ENCODE measurements at regions not wholly inside any gene's neighbourhood (a gene's known extent, or its start where the extent isn't known, plus 50 kb on each side); places are given as distances from the start of the nearest gene placed in this dataset.
"Not testable (repeated sequence)": the region's sequence is repeated elsewhere in the genome, so short reads cannot be mapped to it uniquely, and the experiment has no call there.

- no peak overlapping the region for H3K27ac ChIP-seq
- H3K36me3 ChIP-seq, result no peaks in the 10 kb centered on the region
- no peaks in the 10 kb centered on the region for H3K4me1 ChIP-seq
- H3K4me3 ChIP-seq, result no peak overlapping the region
- H3K27me3 ChIP-seq, result no peaks in the 10 kb centered on the region
- intact Hi-C loops (cut with DNase I), result no loop called here
- ATAC-seq (no peak), DNase-seq (no peak)
- TF ChIP-seq CTCF (IDR thresholded peaks at IDR 0.05), result no peak
- no peaks in the 10 kb centered on the region for H3K9me3 ChIP-seq
Observed at GRCh38 chr10:60594476-60595051, 183.7 kb upstream of the CDK1 start.

GRCh38 chr10:60591119-60591518 lies 187.2 kb upstream of the CDK1 start:
- ATAC-seq (no peak), DNase-seq (no peak)
- Histone ChIP-seq H3K27ac (no peak overlapping the region), H3K4me3 (no peak overlapping the region), H3K4me1 (no peaks in the 10 kb centered on the region), H3K27me3 (no peaks in the 10 kb centered on the region), H3K9me3 (no peaks in the 10 kb centered on the region), H3K36me3 (no peaks in the 10 kb centered on the region)
- intact Hi-C loops (cut with DNase I), result no loop called here
- TF ChIP-seq CTCF (IDR thresholded peaks at IDR 0.05), result no peak

GRCh38 chr10:60589376-60589775 lies 188.9 kb upstream of the CDK1 start:
- Histone ChIP-seq H3K9me3 (no peaks in the 10 kb centered on the region), H3K4me3 (no peak overlapping the region), H3K4me1 (no peaks in the 10 kb centered on the region), H3K27ac (no peak overlapping the region), H3K27me3 (no peaks in the 10 kb centered on the region), H3K36me3 (no peaks in the 10 kb centered on the region)
- DNase-seq (no peak), ATAC-seq (no peak)
- TF ChIP-seq CTCF (IDR thresholded peaks at IDR 0.05), result no peak
- intact Hi-C loops (cut with DNase I), result no loop called here

- H3K27ac ChIP-seq; H3K27me3 ChIP-seq; H3K9me3 ChIP-seq; DNase-seq; H3K4me1 ChIP-seq; H3K36me3 ChIP-seq; H3K4me3 ChIP-seq; intact Hi-C loops (cut with DNase I); ATAC-seq: not testable (repeated sequence)
Observed at GRCh38 chr10:60581782-60582181, 192.1 kb upstream of the ANK3 start.

- H3K4me1 ChIP-seq, result peaks cover 9% of the 10 kb centered on the region
- intact Hi-C loops (cut with DNase I), result no loop called here
- no peaks in the 10 kb centered on the region for H3K9me3 ChIP-seq
- no peak for TF ChIP-seq CTCF (IDR thresholded peaks at IDR 0.05)
- DNase-seq (no peak), ATAC-seq (no peak)
- no peaks in the 10 kb centered on the region for H3K27me3 ChIP-seq
- no peak overlapping the region for H3K4me3 ChIP-seq
- H3K27ac ChIP-seq, result no peak overlapping the region
- no peaks in the 10 kb centered on the region for H3K36me3 ChIP-seq
Observed at GRCh38 chr10:60578217-60578616, 188.5 kb upstream of the ANK3 start.

- Histone ChIP-seq H3K4me1 (peaks cover 9% of the 10 kb centered on the region), H3K36me3 (no peaks in the 10 kb centered on the region), H3K27ac (no peak overlapping the region), H3K9me3 (no peaks in the 10 kb centered on the region), H3K4me3 (no peak overlapping the region), H3K27me3 (no peaks in the 10 kb centered on the region)
- TF ChIP-seq CTCF (IDR thresholded peaks at IDR 0.05), result no peak
- no peak for ATAC-seq
- intact Hi-C loops (cut with DNase I), result no loop called here
- DNase-seq, result no peak
Observed at GRCh38 chr10:60576130-60577069, 186.7 kb upstream of the ANK3 start.
